Endothelial cell of umbilical vein (primary cell): ENCODE measurements at regions not wholly inside any gene's neighbourhood (a gene's known extent, or its start where the extent isn't known, plus 50 kb on each side); places are given as distances from the start of the nearest gene placed in this dataset.

Source experiments
- BruUV-seq: library from RNA; stranded (reverse); fragments of 400-500 nt; replicated peaks from 2 replicates; lab custom pipeline; 2021; lab: Mats Ljungman, UMichigan
- CTCF ChIA-PET: fragments of 300-600, 350-600 bp; sonication (Branson Sonifier 250); formaldehyde crosslinking; loops from one replicate; lab custom pipeline; 2021; ENCODE audit warnings: antibody characterized with exemption, inconsistent platforms; lab: Charles Lee
- POLR2A ChIA-PET: fragments of 300-600, 350-600 bp; sonication (Branson Sonifier 250); formaldehyde crosslinking; loops from one replicate; lab custom pipeline; 2021; ENCODE audit warnings: antibody characterized with exemption, inconsistent platforms; lab: Charles Lee
- DNase-seq: peaks from one replicate; pipeline ENCODE4 v3.0.0-alpha.2; 2011; ENCODE audit warnings: low read depth, low spot score
- FAIRE-seq: peaks from 2 replicates; lab custom pipeline; 2011; peaks lifted over from hg19 to GRCh38; lab: Jason Lieb, UNC
- H2AFZ ChIP-seq: 2 replicates; pipeline ENCODE4 v1.6.0; 2012; ENCODE audit warnings: low read depth, low read length, control low read depth, inconsistent platforms
- H3K27ac ChIP-seq: 2 replicates; pipeline ENCODE4 v1.5.1; 2011; ENCODE audit warnings: low read depth, mild to moderate bottlenecking, control low read depth, low read length, moderate library complexity; ENCODE audit not compliant: insufficient read depth
- H3K27me3 ChIP-seq, 2 experiments: 2 replicates each; pipeline versions ENCODE4 v1.6.0 to v1.6.1; 2011; ENCODE audit warnings: low read length in 2 of 2, mixed read lengths in 1 of 2; ENCODE audit not compliant: control insufficient read depth in 2 of 2, insufficient read depth in 2 of 2
- H3K36me3 ChIP-seq, 2 experiments: 2 replicates in 1 of 2; 3 replicates in 1 of 2; pipeline ENCODE4 v1.5.1; 2011; ENCODE audit warnings: low read length in 2 of 2, mild to moderate bottlenecking in 1 of 2, moderate library complexity in 1 of 2; ENCODE audit not compliant: control insufficient read depth in 2 of 2, insufficient read depth in 2 of 2; ENCODE audit errors: extremely low read depth in 1 of 2
- H3K4me1 ChIP-seq: 3 replicates; pipeline ENCODE4 v1.5.1; 2011; ENCODE audit warnings: mild to moderate bottlenecking, low read length; ENCODE audit not compliant: control insufficient read depth, insufficient read depth; ENCODE audit errors: extremely low read depth
- H3K4me2 ChIP-seq: 2 replicates; pipeline ENCODE4 v1.6.1; 2011; ENCODE audit warnings: low read length, control low read depth, mixed read lengths; ENCODE audit not compliant: insufficient read depth
- H3K4me3 ChIP-seq, 3 experiments: fragments of 200-600 bp in 1 of 3; sonication (generic), shearing (Covaris generic) in 1 of 3; replicated peaks in 1 of 3; 2 replicates each; pipeline ENCODE4 v1.5.1; 2011 to 2016; ENCODE audit warnings: control low read depth in 3 of 3, low read length in 3 of 3, mild to moderate bottlenecking in 2 of 3, inconsistent platforms in 1 of 3, low read depth in 1 of 3, moderate library complexity in 1 of 3; ENCODE audit not compliant: insufficient read depth in 1 of 3
- H3K79me2 ChIP-seq: 2 replicates; pipeline ENCODE4 v1.6.0; 2012; ENCODE audit warnings: low read length, inconsistent platforms; ENCODE audit not compliant: control insufficient read depth, insufficient read depth
- H3K9ac ChIP-seq: replicated peaks from 2 replicates; pipeline ENCODE3; 2011; ENCODE audit warnings: low read length, control low read depth; ENCODE audit not compliant: insufficient read depth; ENCODE audit errors: extremely low read depth
- H3K9me1 ChIP-seq: replicated peaks from 3 replicates; pipeline ENCODE4 v1.6.0; 2011; ENCODE audit warnings: mild to moderate bottlenecking, low read length; ENCODE audit not compliant: control insufficient read depth, insufficient read depth; ENCODE audit errors: extremely low read depth
- H3K9me3 ChIP-seq: replicated peaks from 2 replicates; pipeline ENCODE4 v1.5.1; 2012; ENCODE audit warnings: low read length, inconsistent platforms; ENCODE audit not compliant: control insufficient read depth, insufficient read depth
- H4K20me1 ChIP-seq: replicated peaks from 2 replicates; pipeline ENCODE3; 2011; ENCODE audit warnings: mild to moderate bottlenecking, low read length; ENCODE audit not compliant: control insufficient read depth, insufficient read depth; ENCODE audit errors: extremely low read depth
- CTCF ChIP-seq, 2 donors: IDR thresholded peaks; 1 replicate in 1 of 2; 2 replicates in 1 of 2; pipeline ENCODE4 v1.5.1; 2011; ENCODE audit warnings: low read length in 2 of 2, mild to moderate bottlenecking in 2 of 2, moderate library complexity in 2 of 2, control low read depth in 1 of 2, inconsistent platforms in 1 of 2, low read depth in 1 of 2; ENCODE audit not compliant: insufficient read depth in 1 of 2; ENCODE audit errors: extremely low read depth in 1 of 2
- EZH2 ChIP-seq: IDR thresholded peaks from 2 replicates; pipeline ENCODE4 v1.6.1; 2012; ENCODE audit warnings: borderline replicate concordance, low read depth, mild to moderate bottlenecking, moderate library complexity, low read length, inconsistent platforms; ENCODE audit not compliant: severe bottlenecking
- FOS ChIP-seq: IDR thresholded peaks from 2 replicates; pipeline ENCODE4 v1.6.1; 2011; ENCODE audit warnings: mild to moderate bottlenecking, low read length, moderate library complexity, borderline replicate concordance; ENCODE audit not compliant: insufficient read depth
- GATA2 ChIP-seq: IDR thresholded peaks from 2 replicates; pipeline ENCODE4 v1.7.0; 2011; ENCODE audit warnings: low read depth, mild to moderate bottlenecking, moderate library complexity, mixed read lengths, low read length; ENCODE audit not compliant: insufficient read length, insufficient read depth
- JUN ChIP-seq: IDR thresholded peaks from 2 replicates; pipeline ENCODE4 v1.6.1; 2011; ENCODE audit warnings: borderline replicate concordance, low read depth; ENCODE audit not compliant: insufficient read length, insufficient read depth
- MAX ChIP-seq: IDR thresholded peaks from 2 replicates; pipeline ENCODE4 v1.6.1; 2011; ENCODE audit not compliant: insufficient read depth, insufficient read length
- MYC ChIP-seq: IDR thresholded peaks from one replicate; pipeline ENCODE4 v1.6.1; 2011; ENCODE audit warnings: mild to moderate bottlenecking, low read depth, low read length
- POLR2A ChIP-seq: IDR thresholded peaks from 2 replicates; pipeline ENCODE4 v1.6.1; 2012; ENCODE audit warnings: low read depth, mild to moderate bottlenecking, control low read depth, low read length
- POLR2AphosphoS5 ChIP-seq: IDR thresholded peaks from 2 replicates; pipeline ENCODE4 v1.6.1; 2012; ENCODE audit warnings: low read depth, mild to moderate bottlenecking, control low read depth, low read length, moderate library complexity; ENCODE audit not compliant: insufficient read depth
- dilution Hi-C: fragments of 300-500 bp; cut with MboI; formaldehyde crosslinking; loops from one replicate; pipeline ENCODE4 v1.15.0; 2019; ENCODE audit warnings: low sequenced_read_pairs; ENCODE audit not compliant: extremely low pct_ligation_motif_present
- intact Hi-C: fragments of 100-400 bp; cut with micrococcal nuclease; formaldehyde crosslinking; loops from one replicate; pipeline ENCODE4 v1.10.0; 2022

- no peak for DNase-seq
- dilution Hi-C loops = no loop called here
These were observed 539.5 kb downstream of the TBC1D22A start for GRCh38 chr22:47301820-47302475.

GRCh38 chr22:47300698-47301405, 538.4 kb downstream of the TBC1D22A start:
- CTCF ChIA-PET = no interaction called here
- intact Hi-C loops = no loop called here

More at GRCh38 chr22:47301820-47302475, 539.5 kb downstream of the TBC1D22A start:
- CTCF ChIA-PET = no interaction called here
- no peak overlapping the region for H2AFZ ChIP-seq
- TF ChIP-seq GATA2 = no peak
- TF ChIP-seq FOS = no peak
- TF ChIP-seq EZH2 = no peak
- no peak for TF ChIP-seq POLR2AphosphoS5
- TF ChIP-seq POLR2A = no peak
- H3K27me3 ChIP-seq = no peaks in the 10 kb centered on the region
- no peak overlapping the region for H3K27ac ChIP-seq
- no peak overlapping the region for H3K9ac ChIP-seq
- H3K4me2 ChIP-seq = no peak overlapping the region
- no peaks in the 10 kb centered on the region for H3K36me3 ChIP-seq
- H4K20me1 ChIP-seq = no peaks in the 10 kb centered on the region
- no peak for FAIRE-seq
- H3K9me1 ChIP-seq = no peaks in the 10 kb centered on the region
- intact Hi-C loops = no loop called here
- H3K79me2 ChIP-seq = no peaks in the 10 kb centered on the region
- no peak overlapping the region for H3K4me3 ChIP-seq
- POLR2A ChIA-PET = no interaction called here
- no peaks in the 10 kb centered on the region for H3K4me1 ChIP-seq
- no TSS peak for BruUV-seq
- no peaks in the 10 kb centered on the region for H3K9me3 ChIP-seq

More at GRCh38 chr22:47300698-47301405, 538.4 kb downstream of the TBC1D22A start:
- H3K9ac ChIP-seq = no peak overlapping the region
- TF ChIP-seq POLR2A (no peak), GATA2 (no peak), POLR2AphosphoS5 (no peak), MAX (no peak), JUN (no peak), FOS (no peak), MYC (no peak), EZH2 (no peak), CTCF (IDR thresholded peaks at IDR 0.05; ENCODE audit: extremely low read depth in 1 of 2, insufficient read depth in 1 of 2, low read depth in 1 of 2, low read length in 2 of 2) (no peak)
- H3K4me3 ChIP-seq = no peak overlapping the region
- H3K9me3 ChIP-seq = no peaks in the 10 kb centered on the region
- H3K4me1 ChIP-seq = no peaks in the 10 kb centered on the region
- H3K4me2 ChIP-seq = no peak overlapping the region
- no peaks in the 10 kb centered on the region for H4K20me1 ChIP-seq
- no TSS peak for BruUV-seq
- no peaks in the 10 kb centered on the region for H3K79me2 ChIP-seq
- H2AFZ ChIP-seq = no peak overlapping the region
- no peaks in the 10 kb centered on the region for H3K9me1 ChIP-seq
- no peaks in the 10 kb centered on the region for H3K36me3 ChIP-seq
- FAIRE-seq (no peak), DNase-seq (no peak)
- H3K27me3 ChIP-seq = no peaks in the 10 kb centered on the region
- dilution Hi-C loops = no loop called here
- H3K27ac ChIP-seq = no peak overlapping the region
- POLR2A ChIA-PET = no interaction called here
